ENCODE measurements at regions not wholly inside any gene's neighbourhood (a gene's known extent, or its start where the extent isn't known, plus 50 kb on each side); places are given as distances from the start of the nearest gene placed in this dataset.

DNA sequence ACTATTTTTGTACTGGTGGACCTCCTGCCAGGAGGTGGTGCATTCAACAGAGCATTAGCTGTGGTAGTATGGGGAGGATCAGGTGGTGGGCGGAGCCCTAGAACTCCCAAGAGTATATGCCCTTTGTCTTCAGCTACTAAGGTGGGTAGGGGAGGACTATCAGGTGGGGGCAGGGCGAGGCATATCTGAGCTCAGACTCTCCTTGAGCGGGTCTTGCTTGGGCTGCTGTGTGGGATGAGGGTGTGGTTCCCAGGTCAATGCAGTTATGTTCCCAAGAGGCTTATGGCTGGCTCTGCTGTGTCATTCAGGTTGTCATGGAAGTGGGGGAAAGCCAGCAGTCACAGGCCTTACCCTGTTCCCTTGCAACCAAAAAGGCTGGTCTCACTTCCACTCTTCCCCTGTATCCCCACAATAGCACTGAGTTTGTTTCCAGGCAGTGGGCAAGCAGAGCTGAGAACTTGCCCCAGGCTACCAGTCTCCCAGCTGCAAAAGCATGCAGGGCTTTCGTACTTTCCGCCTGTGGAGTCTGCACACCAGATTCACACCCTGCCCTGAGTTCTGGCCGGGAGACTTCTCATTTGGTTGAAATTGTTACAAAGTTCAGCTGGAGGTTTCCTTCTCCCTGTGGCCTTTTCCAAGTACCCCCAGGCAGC, 93.7 kb upstream of the DPPA4 start:
- Histone ChIP-seq H3K9me3 (ENCODE audit: low read length) (no peaks in the 10 kb centered on the region), H3F3A (ENCODE audit: insufficient read depth, low read length, poor library complexity, severe bottlenecking) (no peaks in the 10 kb centered on the region), H3K4me2 (ENCODE audit: low read length) (no peak overlapping the region), H3K27ac (ENCODE audit: low read length) (no peak overlapping the region), H3K79me2 (replicated peaks; ENCODE audit: insufficient read depth, low read length) (no peaks in the 10 kb centered on the region), H3K4me3 (ENCODE audit: low read length) (no peak overlapping the region), H3K9ac (ENCODE audit: low read length) (no peak overlapping the region), H3K36me3 (ENCODE audit: insufficient read depth, low read length) (no peaks in the 10 kb centered on the region), H3K9me2 (ENCODE audit: insufficient read depth, low read length) (no peaks in the 10 kb centered on the region), H4K20me1 (ENCODE audit: insufficient read depth) (no peaks in the 10 kb centered on the region), H2AFZ (ENCODE audit: low read depth, low read length) (no peak overlapping the region), H3K27me3 (ENCODE audit: insufficient read depth, low read depth, low read length) (no peaks in the 10 kb centered on the region)
- no peak for TF ChIP-seq EP300 (conservative IDR thresholded peaks at IDR 0.05; ENCODE audit: poor library complexity, severe bottlenecking)
- TF ChIP-seq RAD21 (conservative IDR thresholded peaks at IDR 0.05): no peak
- TF ChIP-seq EZH2 (IDR thresholded peaks at IDR 0.05; ENCODE audit: borderline replicate concordance, insufficient read depth, low read length, poor library complexity, severe bottlenecking): no peak

DNA sequence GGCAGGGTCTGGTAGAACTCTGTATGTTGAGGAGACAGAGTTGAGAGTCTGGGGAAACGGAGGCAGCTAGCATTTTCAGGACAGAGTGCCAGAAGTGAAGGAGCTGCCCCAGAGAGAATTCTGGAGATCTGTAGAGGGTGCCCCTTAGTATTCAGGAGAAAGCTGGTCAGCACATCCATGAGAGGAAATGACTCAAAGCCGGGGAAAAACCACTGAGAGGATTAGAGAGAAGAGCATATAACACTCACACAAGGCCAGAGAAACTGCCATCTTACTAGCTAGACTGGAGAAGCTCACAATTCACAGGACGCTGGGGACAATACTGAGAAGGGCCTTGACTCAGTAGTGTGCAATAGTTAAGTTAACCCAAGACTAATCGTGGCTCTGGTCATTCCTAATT, 75.7 kb upstream of the DPPA4 start:
- no peaks in the 10 kb centered on the region for H3K9me3 ChIP-seq (ENCODE audit: low read length)
- no peaks in the 10 kb centered on the region for H3K9me2 ChIP-seq (ENCODE audit: insufficient read depth, low read length)
- H3K36me3 ChIP-seq (ENCODE audit: insufficient read depth, low read length): no peaks in the 10 kb centered on the region
- no peak overlapping the region for H3K27ac ChIP-seq (ENCODE audit: low read length)
- no peak overlapping the region for H3K4me2 ChIP-seq (ENCODE audit: low read length)
- no peaks in the 10 kb centered on the region for H3K27me3 ChIP-seq (ENCODE audit: insufficient read depth, low read depth, low read length)
- H3K9ac ChIP-seq (ENCODE audit: low read length): no peak overlapping the region
- H3F3A ChIP-seq (ENCODE audit: insufficient read depth, low read length, poor library complexity, severe bottlenecking): no peaks in the 10 kb centered on the region
- H3K79me2 ChIP-seq (replicated peaks; ENCODE audit: insufficient read depth, low read length): no peaks in the 10 kb centered on the region
- no peaks in the 10 kb centered on the region for H4K20me1 ChIP-seq (ENCODE audit: insufficient read depth)
- H2AFZ ChIP-seq (ENCODE audit: low read depth, low read length): no peak overlapping the region
- TF ChIP-seq, protein P1, sequence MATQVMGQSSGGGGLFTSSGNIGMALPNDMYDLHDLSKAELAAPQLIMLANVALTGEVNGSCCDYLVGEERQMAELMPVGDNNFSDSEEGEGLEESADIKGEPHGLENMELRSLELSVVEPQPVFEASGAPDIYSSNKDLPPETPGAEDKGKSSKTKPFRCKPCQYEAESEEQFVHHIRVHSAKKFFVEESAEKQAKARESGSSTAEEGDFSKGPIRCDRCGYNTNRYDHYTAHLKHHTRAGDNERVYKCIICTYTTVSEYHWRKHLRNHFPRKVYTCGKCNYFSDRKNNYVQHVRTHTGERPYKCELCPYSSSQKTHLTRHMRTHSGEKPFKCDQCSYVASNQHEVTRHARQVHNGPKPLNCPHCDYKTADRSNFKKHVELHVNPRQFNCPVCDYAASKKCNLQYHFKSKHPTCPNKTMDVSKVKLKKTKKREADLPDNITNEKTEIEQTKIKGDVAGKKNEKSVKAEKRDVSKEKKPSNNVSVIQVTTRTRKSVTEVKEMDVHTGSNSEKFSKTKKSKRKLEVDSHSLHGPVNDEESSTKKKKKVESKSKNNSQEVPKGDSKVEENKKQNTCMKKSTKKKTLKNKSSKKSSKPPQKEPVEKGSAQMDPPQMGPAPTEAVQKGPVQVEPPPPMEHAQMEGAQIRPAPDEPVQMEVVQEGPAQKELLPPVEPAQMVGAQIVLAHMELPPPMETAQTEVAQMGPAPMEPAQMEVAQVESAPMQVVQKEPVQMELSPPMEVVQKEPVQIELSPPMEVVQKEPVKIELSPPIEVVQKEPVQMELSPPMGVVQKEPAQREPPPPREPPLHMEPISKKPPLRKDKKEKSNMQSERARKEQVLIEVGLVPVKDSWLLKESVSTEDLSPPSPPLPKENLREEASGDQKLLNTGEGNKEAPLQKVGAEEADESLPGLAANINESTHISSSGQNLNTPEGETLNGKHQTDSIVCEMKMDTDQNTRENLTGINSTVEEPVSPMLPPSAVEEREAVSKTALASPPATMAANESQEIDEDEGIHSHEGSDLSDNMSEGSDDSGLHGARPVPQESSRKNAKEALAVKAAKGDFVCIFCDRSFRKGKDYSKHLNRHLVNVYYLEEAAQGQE (IDR thresholded peaks at IDR 0.05; ENCODE audit: borderline replicate concordance): no peak
- TF ChIP-seq MXI1 (conservative IDR thresholded peaks at IDR 0.05; ENCODE audit: poor library complexity, severe bottlenecking): no peak
- no peak for TF ChIP-seq RAD21 (conservative IDR thresholded peaks at IDR 0.05)
- no peak for TF ChIP-seq TAF1 (IDR thresholded peaks at IDR 0.05; ENCODE audit: low read depth)
- TF ChIP-seq EP300 (conservative IDR thresholded peaks at IDR 0.05; ENCODE audit: poor library complexity, severe bottlenecking): no peak
- no peak for TF ChIP-seq EZH2 (IDR thresholded peaks at IDR 0.05; ENCODE audit: borderline replicate concordance, insufficient read depth, low read length, poor library complexity, severe bottlenecking)
- TF ChIP-seq POLR2AphosphoS5 (IDR thresholded peaks at IDR 0.05): no peak
- no peak for TF ChIP-seq SMC3 (conservative IDR thresholded peaks at IDR 0.05; ENCODE audit: poor library complexity)
- TF ChIP-seq, protein P2, sequence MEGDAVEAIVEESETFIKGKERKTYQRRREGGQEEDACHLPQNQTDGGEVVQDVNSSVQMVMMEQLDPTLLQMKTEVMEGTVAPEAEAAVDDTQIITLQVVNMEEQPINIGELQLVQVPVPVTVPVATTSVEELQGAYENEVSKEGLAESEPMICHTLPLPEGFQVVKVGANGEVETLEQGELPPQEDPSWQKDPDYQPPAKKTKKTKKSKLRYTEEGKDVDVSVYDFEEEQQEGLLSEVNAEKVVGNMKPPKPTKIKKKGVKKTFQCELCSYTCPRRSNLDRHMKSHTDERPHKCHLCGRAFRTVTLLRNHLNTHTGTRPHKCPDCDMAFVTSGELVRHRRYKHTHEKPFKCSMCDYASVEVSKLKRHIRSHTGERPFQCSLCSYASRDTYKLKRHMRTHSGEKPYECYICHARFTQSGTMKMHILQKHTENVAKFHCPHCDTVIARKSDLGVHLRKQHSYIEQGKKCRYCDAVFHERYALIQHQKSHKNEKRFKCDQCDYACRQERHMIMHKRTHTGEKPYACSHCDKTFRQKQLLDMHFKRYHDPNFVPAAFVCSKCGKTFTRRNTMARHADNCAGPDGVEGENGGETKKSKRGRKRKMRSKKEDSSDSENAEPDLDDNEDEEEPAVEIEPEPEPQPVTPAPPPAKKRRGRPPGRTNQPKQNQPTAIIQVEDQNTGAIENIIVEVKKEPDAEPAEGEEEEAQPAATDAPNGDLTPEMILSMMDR (IDR thresholded peaks at IDR 0.05; ENCODE audit: poor library complexity, severe bottlenecking): no peak
- no peak overlapping the region for H3K4me3 ChIP-seq (ENCODE audit: low read length)

Measured in neural cell (in vitro differentiated cells).